H1 (cell line): ENCODE measurements at regions not wholly inside any gene's neighbourhood (a gene's known extent, or its start where the extent isn't known, plus 50 kb on each side); places are given as distances from the start of the nearest gene placed in this dataset.

ENCODE experiments used
- CTCF ChIA-PET: fragments of 300-600 bp; sonication (Branson Sonifier 250); formaldehyde crosslinking; loops from one replicate; lab custom pipeline; 2021; ENCODE audit not compliant: partially characterized antibody; lab: Charles Lee
- POLR2A ChIA-PET: fragments of 300-600 bp; sonication (Branson Sonifier 250); formaldehyde crosslinking; loops from one replicate; lab custom pipeline; 2021; ENCODE audit warnings: inconsistent platforms; ENCODE audit not compliant: partially characterized antibody; lab: Charles Lee
- DNase-seq, 2 experiments: peaks; one replicate each; pipeline versions ENCODE4 v3.0.0 to v3.0.0-alpha.2; 2010 to 2022; ENCODE audit warnings: low spot score in 2 of 2, low read depth in 1 of 2, mixed read lengths in 1 of 2
- FAIRE-seq: peaks from 2 replicates; lab custom pipeline; 2011; peaks lifted over from hg19 to GRCh38; lab: Jason Lieb, UNC
- H2AFZ ChIP-seq: 2 replicates; pipeline ENCODE4 v1.8.1; 2012; ENCODE audit warnings: low read length, inconsistent platforms
- H2AK5ac ChIP-seq: 2 replicates; pipeline ENCODE4 v1.6.1; 2013; ENCODE audit warnings: low read depth, low read length
- H2BK120ac ChIP-seq: replicated peaks from 2 replicates; pipeline ENCODE3; 2013; ENCODE audit warnings: low read depth, low read length, inconsistent platforms
- H2BK12ac ChIP-seq: 2 replicates; pipeline ENCODE4 v1.6.1; 2013; ENCODE audit warnings: low read depth, low read length
- H2BK15ac ChIP-seq: 2 replicates; pipeline ENCODE4 v1.6.1; 2013; ENCODE audit warnings: low read length
- H2BK20ac ChIP-seq: 2 replicates; pipeline ENCODE4 v1.6.1; 2013; ENCODE audit warnings: low read length
- H2BK5ac ChIP-seq: 2 replicates; pipeline ENCODE4 v1.6.1; 2013; ENCODE audit warnings: low read depth, low read length
- H3K14ac ChIP-seq: 2 replicates; pipeline ENCODE4 v1.6.1; 2013; ENCODE audit warnings: inconsistent platforms; ENCODE audit not compliant: insufficient read length
- H3K18ac ChIP-seq: 2 replicates; pipeline ENCODE4 v1.6.1; 2013; ENCODE audit warnings: low read length; ENCODE audit errors: extremely low read depth
- H3K23ac ChIP-seq: 2 replicates; pipeline ENCODE4 v1.6.1; 2013; ENCODE audit warnings: inconsistent platforms; ENCODE audit not compliant: insufficient read length
- H3K23me2 ChIP-seq: 2 replicates; pipeline ENCODE4 v1.6.1; 2013; ENCODE audit warnings: low read depth, low read length
- H3K27ac ChIP-seq: 2 replicates; pipeline ENCODE4 v1.6.1; 2011; ENCODE audit warnings: low read depth, low read length, inconsistent platforms
- H3K27me3 ChIP-seq, 4 experiments: replicated peaks in 1 of 4; 1 replicate in 1 of 4; 2 replicates in 3 of 4; pipeline versions ENCODE4 v1.6.1 to v1.8.1; 2011 to 2013; ENCODE audit warnings: low read length in 3 of 4, mild to moderate bottlenecking in 3 of 4, inconsistent platforms in 2 of 4, mixed read lengths in 2 of 4, moderate library complexity in 1 of 4; ENCODE audit not compliant: control insufficient read depth in 3 of 4, insufficient read depth in 3 of 4; ENCODE audit errors: extremely low read depth in 1 of 4
- H3K36me3 ChIP-seq, 4 experiments: 2 replicates each; pipeline versions ENCODE4 v1.6.1 to v1.8.1; 2011 to 2013; ENCODE audit warnings: mild to moderate bottlenecking in 4 of 4, low read length in 3 of 4, moderate library complexity in 2 of 4, control low read depth in 1 of 4, inconsistent platforms in 1 of 4; ENCODE audit not compliant: insufficient read depth in 4 of 4, control insufficient read depth in 2 of 4
- H3K4ac ChIP-seq: replicated peaks from 2 replicates; pipeline ENCODE3; 2013; ENCODE audit warnings: low read length, low read depth, mixed read lengths, inconsistent platforms; ENCODE audit not compliant: insufficient read length
- H3K4me1 ChIP-seq, 4 experiments: replicated peaks in 1 of 4; 1 replicate in 1 of 4; 2 replicates in 3 of 4; pipeline versions ENCODE4 v1.6.1 to v1.8.1; 2011 to 2013; ENCODE audit warnings: low read length in 3 of 4, inconsistent platforms in 2 of 4, mixed read lengths in 1 of 4; ENCODE audit not compliant: insufficient read depth in 4 of 4, control insufficient read depth in 3 of 4
- H3K4me2 ChIP-seq, 2 experiments: 2 replicates each; pipeline versions ENCODE4 v1.6.1 to v1.8.1; 2011 to 2013; ENCODE audit warnings: low read depth in 2 of 2, low read length in 2 of 2, control low read depth in 1 of 2, inconsistent platforms in 1 of 2, mild to moderate bottlenecking in 1 of 2; ENCODE audit not compliant: insufficient read depth in 1 of 2
- H3K4me3 ChIP-seq, 4 experiments: fragments of 200-600, 300-600 bp in 1 of 4; sonication (generic), shearing (Covaris generic), sonication (Bioruptor Twin) in 1 of 4; 2 replicates each; pipeline versions ENCODE4 v1.5.1 to v1.8.1; 2011 to 2016; ENCODE audit warnings: low read length in 4 of 4, low read depth in 3 of 4, control low read depth in 2 of 4, inconsistent platforms in 2 of 4, mild to moderate bottlenecking in 2 of 4, mixed read lengths in 1 of 4, moderate library complexity in 1 of 4; ENCODE audit not compliant: insufficient read depth in 2 of 4; ENCODE audit errors: extremely low read depth in 1 of 4
- H3K56ac ChIP-seq: replicated peaks from 2 replicates; pipeline ENCODE3; 2013; ENCODE audit warnings: low read depth, mild to moderate bottlenecking, mixed read lengths, low read length, inconsistent platforms; ENCODE audit not compliant: insufficient read length
- H3K79me1 ChIP-seq: 2 replicates; pipeline ENCODE4 v1.6.1; 2013; ENCODE audit warnings: low read depth, low read length, control low read depth
- H3K79me2 ChIP-seq, 2 experiments: 2 replicates each; pipeline versions ENCODE4 v1.6.1 to v1.8.1; 2012 to 2013; ENCODE audit warnings: low read length in 2 of 2, mild to moderate bottlenecking in 2 of 2, inconsistent platforms in 1 of 2; ENCODE audit not compliant: insufficient read depth in 2 of 2, control insufficient read depth in 1 of 2
- H3K9ac ChIP-seq, 4 experiments: replicated peaks in 1 of 4; 1 replicate in 1 of 4; 2 replicates in 3 of 4; pipeline versions ENCODE4 v1.6.1 to v1.8.1; 2011 to 2013; ENCODE audit warnings: low read depth in 3 of 4, low read length in 3 of 4, control low read depth in 2 of 4, mild to moderate bottlenecking in 2 of 4, moderate library complexity in 2 of 4, inconsistent platforms in 1 of 4; ENCODE audit errors: extremely low read depth in 1 of 4
- H3K9me3 ChIP-seq, 2 experiments: 2 replicates each; pipeline versions ENCODE4 v1.6.1 to v1.8.1; 2012 to 2013; ENCODE audit warnings: mild to moderate bottlenecking in 2 of 2, moderate library complexity in 2 of 2, control low read depth in 1 of 2, inconsistent platforms in 1 of 2, low read depth in 1 of 2, low read length in 1 of 2, mixed read lengths in 1 of 2; ENCODE audit not compliant: insufficient read depth in 2 of 2
- H4K20me1 ChIP-seq, 2 experiments: replicated peaks in 1 of 2; 2 replicates each; pipeline versions ENCODE3 to v1.8.1; 2011 to 2013; ENCODE audit warnings: inconsistent platforms in 2 of 2, low read length in 2 of 2, mild to moderate bottlenecking in 1 of 2; ENCODE audit not compliant: insufficient read depth in 2 of 2, control insufficient read depth in 1 of 2
- H4K5ac ChIP-seq: 2 replicates; pipeline ENCODE4 v1.6.1; 2013; ENCODE audit warnings: low read length, low read depth, mixed read lengths, inconsistent platforms; ENCODE audit not compliant: insufficient read length
- H4K8ac ChIP-seq: 2 replicates; pipeline ENCODE4 v1.8.0; 2013; ENCODE audit warnings: mild to moderate bottlenecking, moderate library complexity, low read length, inconsistent platforms; ENCODE audit not compliant: insufficient read depth; ENCODE audit errors: extremely low read depth
- H4K91ac ChIP-seq: replicated peaks from 2 replicates; pipeline ENCODE3; 2013; ENCODE audit warnings: low read length, mixed read lengths, inconsistent platforms; ENCODE audit not compliant: insufficient read length
- BCL11A ChIP-seq, 2 experiments: IDR thresholded peaks; one replicate each; pipeline ENCODE4 v1.6.1; 2011; ENCODE audit warnings: low read depth in 2 of 2, low read length in 2 of 2, mild to moderate bottlenecking in 2 of 2
- BRCA1 ChIP-seq: IDR thresholded peaks from 2 replicates; pipeline ENCODE4 v1.6.1; 2012; ENCODE audit warnings: low read depth, low read length, improper control_type of control experiment
- CBX8 ChIP-seq: fragments of 300-800, 300-1000 bp; sonication (generic); IDR thresholded peaks from 2 replicates; pipeline ENCODE4 v1.7.1; 2016; ENCODE audit warnings: low read depth, low read length, borderline replicate concordance
- CEBPB ChIP-seq: IDR thresholded peaks from 2 replicates; pipeline ENCODE4 v1.6.1; 2012; ENCODE audit warnings: low read depth, low read length
- CHD1 ChIP-seq: IDR thresholded peaks from 2 replicates; pipeline ENCODE4 v1.6.1; 2012; ENCODE audit warnings: low read depth, low read length, improper control_type of control experiment
- CTBP2 ChIP-seq: IDR thresholded peaks from 2 replicates; pipeline ENCODE4 v1.7.0; 2011; ENCODE audit warnings: borderline replicate concordance, mild to moderate bottlenecking, moderate library complexity, mixed read lengths, low read length; ENCODE audit not compliant: insufficient read depth, insufficient read length
- CTCF ChIP-seq, 3 experiments: IDR thresholded peaks; 1 replicate in 2 of 3; 2 replicates in 1 of 3; pipeline versions ENCODE4 v1.5.1 to v1.6.1; 2011; ENCODE audit warnings: low read length in 3 of 3, mild to moderate bottlenecking in 3 of 3, inconsistent platforms in 2 of 3, low read depth in 1 of 3, moderate library complexity in 1 of 3; ENCODE audit not compliant: insufficient read depth in 1 of 3; ENCODE audit errors: control extremely low read depth in 1 of 3
- POLR2AphosphoS5 ChIP-seq: IDR thresholded peaks from 2 replicates; pipeline ENCODE4 v1.6.1; 2011; ENCODE audit warnings: low read depth, low read length
- RNF2 ChIP-seq: fragments of 200-900, 300-1000 bp; sonication (generic); IDR thresholded peaks from 2 replicates; pipeline ENCODE4 v1.7.1; 2016; ENCODE audit warnings: borderline replicate concordance, low read depth, mild to moderate bottlenecking, antibody characterized with exemption, low read length; ENCODE audit not compliant: poor library complexity, severe bottlenecking; ENCODE audit errors: missing control alignments
- RXRA ChIP-seq: IDR thresholded peaks from 2 replicates; pipeline ENCODE4 v1.6.1; 2011; ENCODE audit warnings: low read depth, mild to moderate bottlenecking, low read length, moderate library complexity; ENCODE audit not compliant: insufficient read depth
- SIRT6 ChIP-seq: IDR thresholded peaks from one replicate; pipeline ENCODE4 v1.7.1; 2012; ENCODE audit warnings: low read length, inconsistent platforms
- TCF12 ChIP-seq: IDR thresholded peaks from 2 replicates; pipeline ENCODE4 v1.6.1; 2011; ENCODE audit warnings: low read depth, mild to moderate bottlenecking, low read length
- WGBS, 2 experiments: shearing (Covaris generic) in 1 of 2; methylation state at CpG; one replicate each; pipeline versions ENCODE4 v1.1.6 to v1.1.7; 2013 to 2015; ENCODE audit warnings: low lambda C conversion rate in 2 of 2, mixed read lengths in 2 of 2, inconsistent platforms in 1 of 2, low coverage in 1 of 2, missing lambda C conversion rate in 1 of 2; ENCODE audit not compliant: insufficient replicate concordance in 2 of 2, insufficient coverage in 1 of 2, insufficient read length in 1 of 2; ENCODE audit errors: extremely low coverage in 1 of 2, missing lambda C conversion rate in 1 of 2; 5-methylcytosine and 5-hydroxymethylcytosine counted together

- H3K4ac ChIP-seq, result no peak overlapping the region
- H3K27ac ChIP-seq, result no peak overlapping the region
- H3K27me3 ChIP-seq, result no peaks in the 10 kb centered on the region
- no peak overlapping the region for H2BK15ac ChIP-seq
- H3K4me2 ChIP-seq, result no peak overlapping the region
- no peak overlapping the region for H3K23ac ChIP-seq
- H4K5ac ChIP-seq, result no peak overlapping the region
- no peak overlapping the region for H3K14ac ChIP-seq
- H3K23me2 ChIP-seq, result no peaks in the 10 kb centered on the region
- no peak overlapping the region for H2BK120ac ChIP-seq
- H3K79me2 ChIP-seq, result no peaks in the 10 kb centered on the region
- no peak overlapping the region for H2AK5ac ChIP-seq
- H4K91ac ChIP-seq, result no peak overlapping the region
- H3K36me3 ChIP-seq, result 0 out of 8 replicates have a peak, but pooled peaks cover 0 to 3% (median 0%) of the 10 kb centered on the region in 4 experiments
- H2BK20ac ChIP-seq, result no peak overlapping the region
- H3K79me1 ChIP-seq, result no peaks in the 10 kb centered on the region
- no peak overlapping the region for H2AFZ ChIP-seq
- no peak overlapping the region for H2BK5ac ChIP-seq
- H3K9ac ChIP-seq, result no peak overlapping the region
- FAIRE-seq (no peak), DNase-seq (no peak)
- ChIA-PET CTCF (interaction anchor here (0.6 to 1.0 kb wide), 2 partner anchors 77 to 127 kb away, joined by 3 read pairs; no protein-coding TSS in a partner anchor), POLR2A (no interaction called here)
- no peak overlapping the region for H2BK12ac ChIP-seq
- no peak overlapping the region for H3K18ac ChIP-seq
- H4K8ac ChIP-seq, result no peak overlapping the region
- H3K4me1 ChIP-seq, result peaks cover 0 to 5% (median 0%) of the 10 kb centered on the region in 4 experiments; a peak in 1 of 7 replicates
- no peak overlapping the region for H3K56ac ChIP-seq
- H3K9me3 ChIP-seq, result peaks cover 4 to 13% of the 10 kb centered on the region in 2 experiments; a peak in 3 of 4 replicates
- H4K20me1 ChIP-seq, result no peaks in the 10 kb centered on the region
- H3K4me3 ChIP-seq, result no peak overlapping the region
- WGBS, 2 experiments, result 94% methylated on average over 1 of the region's 1 CpG; no CpG with 5 or more reads in 1 of the 2 experiments
- no peak for TF ChIP-seq RXRA
- TF ChIP-seq CTCF (IDR thresholded peaks at IDR 0.05; ENCODE audit: control extremely low read depth in 1 of 3, insufficient read depth in 1 of 3, low read depth in 1 of 3, low read length in 3 of 3), result no peak
- no peak for TF ChIP-seq CBX8
- no peak for TF ChIP-seq RNF2
- TF ChIP-seq TCF12, result no peak
- TF ChIP-seq CHD1, result no peak
- no peak for TF ChIP-seq BRCA1
- TF ChIP-seq SIRT6, result no peak
- TF ChIP-seq POLR2AphosphoS5, result no peak
- TF ChIP-seq CEBPB, result no peak
- no peak for TF ChIP-seq CTBP2
- no peak for TF ChIP-seq BCL11A (IDR thresholded peaks at IDR 0.05; ENCODE audit: low read depth in 2 of 2, low read length in 2 of 2)
Measured at GRCh38 chr6:9848094-9848493, 566.8 kb downstream of the TFAP2A start.
